GM18873 (cell line): ENCODE measurements at regions not wholly inside any gene's neighbourhood (a gene's known extent, or its start where the extent isn't known, plus 50 kb on each side); places are given as distances from the start of the nearest gene placed in this dataset.
A peak's percentile ranks its signal among the peaks of the same experiment; 100 is the strongest.
"Not testable (repeated sequence)": the region's sequence is repeated elsewhere in the genome, so short reads cannot be mapped to it uniquely, and the experiment has no call there.

Source experiments
- ATAC-seq: cut with Tn5 transposase; IDR thresholded peaks from one replicate; pipeline ENCODE4 v1.9.1; 2021; ENCODE audit warnings: mild to moderate bottlenecking, moderate library complexity, moderate number of reproducible peaks; ENCODE audit not compliant: unreplicated experiment, low FRiP score

DNA sequence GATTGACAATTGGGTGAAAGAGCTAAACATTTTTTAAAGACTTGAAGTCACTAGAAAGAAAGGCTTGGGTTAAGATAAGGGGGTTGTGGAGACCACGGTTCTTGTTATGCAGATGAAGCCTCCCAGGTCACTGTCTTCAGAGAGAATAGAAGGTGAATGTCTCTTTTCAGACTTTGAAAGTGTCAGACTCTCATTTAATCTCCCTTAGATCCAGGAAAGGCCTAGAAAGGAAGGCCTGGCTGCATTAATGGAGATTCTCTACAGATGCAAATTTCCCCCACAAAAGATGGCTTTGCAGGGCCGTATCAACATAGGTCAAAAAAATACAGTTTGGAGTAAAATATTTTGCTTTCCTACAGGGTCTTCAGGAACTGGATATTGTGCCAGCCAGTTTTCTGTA, 193.9 kb downstream of the RTP5 start:
- no peak for ATAC-seq

- no peak for ATAC-seq
Observed at GRCh38 chr2:242063850-242064249, 194.3 kb downstream of the RTP5 start.

DNA sequence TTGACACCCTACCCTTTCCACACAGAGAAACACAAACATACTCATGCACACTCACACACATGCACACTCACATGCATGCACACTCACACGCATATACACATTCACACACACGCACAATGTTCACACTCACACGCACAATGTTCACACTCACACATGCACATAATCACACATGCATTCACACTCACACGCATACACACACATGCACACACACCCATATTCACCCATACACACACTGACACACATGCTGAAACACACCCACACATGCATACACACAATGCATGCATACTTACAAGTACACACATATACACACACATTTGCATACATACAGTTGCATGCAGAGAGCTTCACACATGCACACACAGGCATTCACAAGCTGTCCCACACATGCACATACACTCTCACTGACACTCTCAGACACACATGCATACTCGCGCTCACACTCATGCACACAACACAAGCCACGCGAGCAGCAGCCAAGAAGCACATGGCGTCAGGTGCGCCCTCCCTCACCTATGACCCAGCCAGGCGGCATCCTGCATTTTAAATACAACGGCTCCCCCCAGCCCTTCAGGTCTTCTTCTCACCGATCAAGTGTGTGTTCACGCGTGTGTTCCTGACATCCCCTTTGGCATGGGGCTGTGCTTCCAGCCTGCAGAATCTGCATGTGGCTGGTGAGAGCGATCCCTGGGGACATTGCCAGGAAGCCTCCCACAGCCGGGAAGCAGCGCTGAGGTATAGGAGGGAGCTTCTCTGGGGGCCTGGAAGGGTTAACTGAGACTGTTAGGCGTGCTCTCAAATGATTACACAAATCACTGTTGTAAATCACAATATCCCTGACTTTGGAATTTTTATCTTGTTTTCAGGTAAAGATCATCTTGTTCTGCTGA, 195.1 kb downstream of the RTP5 start:
- no peak for ATAC-seq

DNA sequence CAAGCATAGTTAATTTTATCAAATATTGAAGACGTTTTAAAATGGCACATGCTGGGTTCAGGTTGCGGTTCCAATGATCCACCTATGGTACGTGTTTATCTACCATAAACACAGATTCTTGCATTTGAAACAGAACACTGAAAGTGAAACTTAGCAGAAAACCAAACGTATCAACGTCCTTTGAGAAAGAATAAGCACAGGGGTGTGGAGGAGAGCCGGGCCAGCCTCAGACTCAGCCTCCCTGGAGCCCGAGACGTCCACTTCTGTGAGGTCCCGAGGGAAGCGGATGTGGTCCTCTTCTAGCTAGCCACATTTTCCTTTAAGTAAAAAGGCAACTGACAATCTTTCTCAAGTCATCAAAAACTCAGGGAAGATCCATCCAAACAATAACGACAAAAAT, 195.9 kb downstream of the RTP5 start:
- ATAC-seq, result no peak

DNA sequence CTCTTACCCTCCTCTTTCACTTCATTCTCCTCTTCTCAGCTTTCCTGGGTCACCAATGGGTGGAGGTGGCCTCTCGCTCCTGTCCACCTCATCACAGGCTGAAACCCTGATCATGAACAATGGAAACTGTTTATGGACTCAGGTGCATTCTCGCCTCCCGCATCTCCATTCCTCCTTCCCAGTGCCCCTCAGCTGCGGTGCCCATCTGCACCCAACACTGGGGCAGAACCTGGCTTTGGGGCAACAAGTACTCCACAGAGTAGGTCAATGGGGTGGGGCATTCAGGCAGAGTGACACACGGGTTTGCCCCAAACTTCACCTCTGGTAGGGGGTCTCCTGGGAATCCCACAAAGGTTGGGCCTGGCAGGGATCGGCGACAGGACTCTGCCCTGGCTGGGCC, 199.5 kb downstream of the RTP5 start:
- ATAC-seq, result no peak

GRCh38 chr2:242069938-242070395, 200.4 kb downstream of the RTP5 start:
- ATAC-seq, result not testable (repeated sequence)

DNA sequence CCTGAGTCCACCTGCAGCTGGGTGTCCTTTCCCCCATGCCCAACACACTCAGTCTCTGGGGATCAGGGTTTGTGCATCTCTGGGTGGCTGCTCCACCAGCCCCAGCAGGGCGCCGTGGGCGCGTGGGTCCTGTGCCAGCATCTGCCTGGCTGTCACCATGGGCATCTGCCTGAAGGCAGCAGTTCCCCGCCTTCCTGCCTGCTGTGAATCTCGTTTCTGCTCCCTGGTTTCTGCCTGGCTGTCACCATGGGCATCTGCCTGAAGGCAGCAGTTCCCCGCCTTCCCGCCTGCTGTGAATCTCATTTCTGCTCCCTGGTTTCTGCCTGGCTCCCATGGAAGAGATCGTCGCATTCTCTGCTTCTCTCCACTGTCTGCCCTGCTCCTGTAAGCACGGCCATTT, 201.2 kb downstream of the RTP5 start:
- not testable (repeated sequence) for ATAC-seq

GRCh38 chr2:242071377-242071776, 201.8 kb downstream of the RTP5 start:
- ATAC-seq, result not testable (repeated sequence)

GRCh38 chr2:242071936-242072335, 202.4 kb downstream of the RTP5 start:
- ATAC-seq, result not testable (repeated sequence)

DNA sequence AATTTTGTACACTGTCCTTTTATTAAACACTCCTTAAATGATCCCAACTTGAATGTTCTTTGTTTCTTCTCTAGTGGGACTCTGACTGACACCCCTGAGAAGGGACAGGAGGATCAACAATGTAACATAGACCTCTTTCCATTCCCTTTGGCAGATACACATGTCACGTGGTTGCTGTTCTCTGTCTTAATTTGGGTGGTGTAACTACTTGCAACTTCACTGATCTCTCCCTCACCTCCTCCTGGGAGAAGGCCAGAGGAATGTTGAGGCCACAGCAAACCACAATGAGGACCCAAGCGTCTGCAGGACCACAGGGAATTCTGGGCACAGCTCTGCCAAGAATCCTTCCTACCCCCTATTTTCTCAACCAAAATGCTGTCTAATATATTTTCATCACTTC, 205.6 kb downstream of the RTP5 start:
- ATAC-seq, result no peak

DNA sequence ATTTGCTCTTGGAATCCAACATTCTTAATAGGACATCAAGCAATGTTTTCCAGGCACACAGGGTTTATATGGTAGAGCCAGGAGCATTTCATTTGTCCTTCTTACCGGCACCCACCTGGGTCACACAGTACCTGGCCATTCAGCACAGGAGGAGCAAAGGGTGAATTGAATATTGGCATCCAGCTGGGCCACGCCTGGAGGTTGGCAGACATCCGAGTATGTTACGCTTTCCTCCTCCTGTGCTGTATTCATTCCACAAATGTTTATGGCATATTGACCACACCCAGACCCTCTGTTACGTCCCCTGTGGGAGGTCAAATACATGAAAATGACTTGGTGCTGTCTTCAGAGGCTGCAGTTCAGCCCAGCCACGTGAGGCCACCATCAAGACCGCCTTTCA, 206.2 kb downstream of the RTP5 start:
- ATAC-seq, result no peak

DNA sequence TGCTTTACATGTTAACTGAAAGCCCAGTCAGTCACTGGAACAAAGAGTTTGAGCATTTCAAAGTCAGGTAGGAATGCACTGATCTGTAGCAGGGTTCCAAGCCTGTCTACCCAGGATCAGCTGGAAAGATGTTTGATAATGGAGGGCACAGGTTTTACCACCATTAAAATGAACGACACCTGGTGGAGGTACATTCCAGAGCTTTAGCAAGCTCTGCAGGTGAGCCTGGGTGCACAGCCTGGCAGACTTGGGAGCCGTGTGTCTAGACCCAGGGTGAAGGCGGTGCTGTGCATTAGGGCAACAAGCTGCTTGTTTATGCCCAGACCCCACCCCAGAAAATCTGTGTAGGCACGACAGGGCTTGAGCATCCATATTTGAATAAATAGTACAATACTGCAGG, 206.7 kb downstream of the RTP5 start:
- ATAC-seq, result not testable (repeated sequence)

GRCh38 chr2:242078426-242078825, 208.9 kb downstream of the RTP5 start:
- not testable (repeated sequence) for ATAC-seq

GRCh38 chr2:242079792-242080191, 210.3 kb downstream of the RTP5 start:
- not testable (repeated sequence) for ATAC-seq

DNA sequence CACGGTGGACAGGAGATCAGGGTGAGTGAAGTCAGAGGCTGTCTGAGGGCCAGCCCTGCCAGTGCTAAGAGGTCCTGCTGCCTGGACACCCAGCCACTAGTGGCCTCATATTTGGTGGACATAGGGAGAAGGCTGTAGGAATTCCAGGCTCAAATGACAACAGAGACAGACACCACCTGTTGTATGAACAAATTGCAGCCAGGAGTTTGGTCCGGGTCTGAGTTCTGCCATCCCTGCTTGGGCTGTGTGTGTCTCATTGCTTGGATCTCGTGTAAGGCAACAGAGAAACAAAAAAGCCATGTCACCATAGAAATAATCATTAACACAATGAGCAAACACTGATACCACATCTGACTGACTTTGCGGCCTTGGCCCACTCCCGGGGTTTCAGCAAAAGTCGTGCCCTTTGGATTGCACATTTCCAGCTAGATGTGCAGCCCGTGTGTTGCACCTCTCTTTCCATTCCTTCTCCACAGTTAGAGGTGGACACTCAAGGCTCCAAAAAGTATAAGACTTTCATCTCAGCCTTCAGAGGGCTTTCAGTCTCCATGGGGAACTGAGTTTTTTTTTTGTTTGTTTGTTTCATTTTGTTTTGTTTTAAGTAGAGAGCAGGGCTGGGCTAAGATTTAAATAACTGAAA, 211.2 kb downstream of the RTP5 start:
- ATAC-seq, result not testable (repeated sequence)

DNA sequence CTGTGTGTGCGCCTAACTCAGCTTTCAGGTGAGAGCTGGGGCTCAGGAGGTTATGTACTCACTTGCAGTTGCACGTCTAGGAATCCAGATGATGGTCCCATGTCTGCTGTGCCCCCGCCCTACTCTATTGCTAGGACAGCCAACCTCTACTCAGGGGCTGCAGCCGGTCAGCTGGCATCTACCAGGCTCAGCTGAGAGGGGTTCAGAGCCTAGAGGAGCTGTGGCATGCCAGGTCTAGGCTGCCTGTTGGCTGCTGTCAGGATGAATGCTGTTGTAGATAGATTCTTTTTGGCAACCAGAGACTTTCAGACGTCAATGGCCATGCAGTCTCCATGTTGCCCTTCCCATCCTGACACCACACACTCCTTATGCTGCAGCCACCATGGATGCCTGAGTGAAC, 214.5 kb downstream of the RTP5 start:
- ATAC-seq, result not testable (repeated sequence)

GRCh38 chr2:242085024-242085674, 215.6 kb downstream of the RTP5 start:
- not testable (repeated sequence) for ATAC-seq

GRCh38 chr2:242085941-242086621, 216.6 kb downstream of the RTP5 start:
- ATAC-seq, result no peak

GRCh38 chr2:242088044-242088443, 218.5 kb downstream of the RTP5 start:
- ATAC-seq, result peak; percentile 29

GRCh38 chr2:242088471-242089212, 219.1 kb downstream of the RTP5 start:
- ATAC-seq, result peak; percentile 64
